ENCODE measurements at regions not wholly inside any gene's neighbourhood (a gene's known extent, or its start where the extent isn't known, plus 50 kb on each side); places are given as distances from the start of the nearest gene placed in this dataset.
"Not testable (repeated sequence)": the region's sequence is repeated elsewhere in the genome, so short reads cannot be mapped to it uniquely, and the experiment has no call there.

DNA sequence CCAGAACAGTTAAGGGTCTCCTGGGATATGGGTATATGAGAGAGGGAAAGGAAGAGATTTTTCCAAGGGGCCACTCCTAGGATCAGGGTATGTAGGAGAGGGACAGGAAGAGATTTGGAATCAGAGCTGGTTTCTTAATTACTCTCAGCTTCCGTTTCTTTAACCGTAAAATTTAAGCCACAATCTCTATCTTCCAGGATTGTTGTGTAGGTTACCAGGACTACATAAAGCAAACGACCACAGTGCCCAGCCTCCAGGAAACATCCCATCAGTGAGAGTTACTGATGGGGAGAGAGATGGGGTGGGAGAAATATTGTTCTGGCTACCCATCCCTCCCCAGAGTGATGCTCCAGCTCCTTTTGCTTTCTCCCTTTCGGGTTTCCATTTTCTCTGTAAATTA, 114.6 kb upstream of the THUMPD2 start:
- intact Hi-C loops (cut with DNase I): no loop called here
- no peak for DNase-seq (ENCODE audit: low spot score)

DNA sequence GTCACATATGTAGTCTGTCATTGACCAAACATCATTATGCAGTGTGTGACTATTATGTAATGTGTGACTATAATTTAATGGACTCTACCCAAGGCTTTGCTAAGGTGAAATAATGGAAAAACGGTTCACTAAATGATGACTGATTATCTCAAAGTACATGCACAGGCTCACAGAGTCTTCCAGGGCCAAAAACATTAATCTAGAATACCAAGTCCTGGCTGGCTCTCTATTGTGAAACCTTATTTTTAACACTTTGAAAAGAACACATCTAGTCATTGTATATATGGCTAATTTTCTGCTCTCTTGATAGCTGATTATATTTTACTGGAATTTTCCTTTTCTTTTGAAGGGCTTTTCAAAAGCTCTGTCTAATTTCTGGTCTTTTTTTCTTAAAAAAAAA, 102.9 kb upstream of the THUMPD2 start:
- no peak for DNase-seq (ENCODE audit: low spot score)
- intact Hi-C loops (cut with DNase I): no loop called here

DNA sequence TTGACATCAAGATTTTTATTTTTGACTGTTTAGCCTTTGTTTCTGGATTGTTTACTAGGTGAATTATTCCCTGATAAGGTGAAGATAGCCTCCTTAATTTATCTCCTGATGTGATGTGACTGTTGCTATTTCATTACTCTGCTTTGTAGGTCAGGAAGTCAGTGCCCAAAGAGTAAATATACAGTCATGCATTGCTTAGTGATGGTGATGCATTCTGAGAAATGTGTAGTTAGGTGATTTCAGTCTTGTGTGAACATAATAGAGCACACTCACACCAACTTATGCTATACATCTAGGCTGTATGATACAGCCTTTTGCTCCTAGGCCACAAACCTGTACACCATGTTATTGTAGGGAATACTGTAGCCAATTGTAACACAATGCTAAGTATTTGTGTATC, 102.4 kb upstream of the THUMPD2 start:
- no peak for DNase-seq (ENCODE audit: low spot score)
- intact Hi-C loops (cut with DNase I): no loop called here

DNA sequence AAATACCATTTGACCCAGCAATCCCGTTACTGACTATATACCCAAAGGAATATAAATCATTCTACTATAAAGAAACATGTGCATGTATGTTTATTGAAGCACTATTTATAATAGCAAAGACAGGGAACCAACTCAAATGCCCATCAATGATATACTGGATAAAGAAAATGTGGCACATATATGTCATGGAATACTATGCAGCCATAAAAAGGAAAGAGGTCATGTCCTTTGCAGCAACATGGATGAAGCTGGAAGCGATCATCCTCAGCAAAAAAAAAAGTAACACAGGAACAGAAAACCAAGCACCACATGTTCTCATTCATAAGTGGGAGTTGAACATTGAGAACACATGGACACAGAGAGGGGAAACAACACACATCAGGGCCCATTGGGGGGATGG, 99.9 kb upstream of the THUMPD2 start:
- DNase-seq (ENCODE audit: low spot score); intact Hi-C loops (cut with DNase I): not testable (repeated sequence)

DNA sequence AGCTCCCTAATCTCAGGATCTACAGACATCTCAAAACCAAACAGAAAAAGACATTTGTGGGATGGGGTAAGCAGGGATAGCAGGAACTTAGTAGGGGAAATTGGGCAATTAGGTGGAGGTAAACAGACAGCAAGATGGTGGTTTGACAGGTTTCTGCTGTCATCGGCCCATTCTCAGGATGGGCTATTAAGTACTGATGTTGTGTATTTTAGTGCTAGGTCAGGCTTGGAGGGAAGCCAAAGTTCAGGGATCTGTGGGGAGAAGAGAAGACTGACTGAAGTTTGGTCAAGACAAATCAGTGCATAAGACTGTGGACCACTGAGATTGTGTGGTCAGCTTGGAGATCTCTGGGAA, 96.8 kb upstream of the THUMPD2 start:
- intact Hi-C loops (cut with DNase I): no loop called here

DNA sequence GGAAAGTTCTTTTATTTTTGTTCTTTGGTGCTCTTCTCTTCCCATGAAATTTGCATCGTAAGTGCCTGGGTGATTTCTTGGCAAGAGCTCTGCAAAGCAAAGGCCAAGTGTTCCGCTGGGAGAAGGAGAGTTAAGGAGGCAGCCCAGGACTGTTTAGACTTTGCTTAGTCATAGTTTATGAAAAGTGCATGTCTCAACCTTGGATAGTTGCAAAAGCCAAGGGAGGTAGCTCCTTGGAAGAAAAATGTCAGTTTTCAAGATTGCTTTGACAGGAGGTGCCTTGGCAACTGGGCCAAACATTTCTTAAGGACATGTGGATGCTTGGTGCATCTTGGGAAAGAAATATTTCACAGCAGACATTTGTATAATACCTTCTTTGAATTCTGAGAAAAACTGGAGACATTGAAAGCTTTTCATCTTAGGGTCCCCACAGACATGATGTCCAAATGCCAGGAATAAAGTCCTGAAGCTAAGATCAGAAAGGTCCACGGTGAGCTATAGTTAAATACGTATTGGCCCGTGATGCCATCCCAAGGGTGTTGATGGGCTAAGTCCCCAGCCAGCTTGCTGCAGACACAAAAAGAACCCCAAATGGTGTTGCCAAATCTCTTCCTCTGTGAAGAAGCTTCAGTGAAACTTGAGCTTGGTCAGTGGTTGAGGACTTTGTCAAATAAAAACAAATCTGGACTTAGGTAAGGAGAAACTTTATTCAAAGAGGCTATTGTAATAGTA, 96.3 kb upstream of the THUMPD2 start:
- intact Hi-C loops (cut with DNase I): no loop called here
- DNase-seq (ENCODE audit: low spot score): no peak

More for the DNA sequence above, 96.8 kb upstream of the THUMPD2 start:
- no peak for DNase-seq (ENCODE audit: low spot score)

DNA sequence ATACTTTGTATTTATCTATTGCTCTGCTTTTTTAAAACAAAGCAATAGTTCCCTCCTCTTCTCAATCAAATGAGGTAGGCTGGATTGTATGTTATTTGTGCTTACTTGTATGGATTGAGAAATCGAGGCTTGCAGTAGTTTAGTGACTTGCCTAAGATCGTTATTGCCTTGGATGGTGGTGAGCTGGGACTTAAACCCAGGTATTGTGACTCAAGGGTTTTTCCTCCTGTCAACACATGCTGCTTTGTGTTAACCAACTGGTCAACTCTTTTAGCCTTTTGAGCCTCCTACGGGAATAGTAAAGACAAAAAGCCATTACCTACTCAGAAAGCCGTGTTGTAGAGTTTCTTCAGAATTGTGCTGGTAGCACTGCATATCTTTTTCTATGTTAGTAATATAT, 95.2 kb upstream of the THUMPD2 start:
- no peak for DNase-seq (ENCODE audit: low spot score)
- intact Hi-C loops (cut with DNase I): no loop called here

DNA sequence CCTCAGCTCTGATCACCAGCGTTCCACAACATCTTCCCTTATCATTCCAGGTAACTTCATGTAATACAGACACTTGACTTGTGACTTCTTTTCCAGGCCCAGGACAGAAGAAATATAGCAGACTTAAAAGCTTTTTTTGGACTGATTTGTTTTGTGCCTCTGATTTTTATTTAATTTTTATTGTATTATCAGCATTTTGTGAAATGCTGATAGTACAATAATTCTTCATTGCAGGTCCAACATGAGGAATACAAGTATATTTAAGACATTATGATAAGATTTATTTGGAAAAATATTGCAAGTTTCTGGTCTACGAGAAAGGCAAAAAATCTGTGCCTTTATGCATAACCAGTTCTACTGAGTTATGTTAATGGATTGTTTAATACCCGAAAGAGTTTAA, 94.5 kb upstream of the THUMPD2 start:
- no peak for DNase-seq (ENCODE audit: low spot score)
- intact Hi-C loops (cut with DNase I): no loop called here

DNA sequence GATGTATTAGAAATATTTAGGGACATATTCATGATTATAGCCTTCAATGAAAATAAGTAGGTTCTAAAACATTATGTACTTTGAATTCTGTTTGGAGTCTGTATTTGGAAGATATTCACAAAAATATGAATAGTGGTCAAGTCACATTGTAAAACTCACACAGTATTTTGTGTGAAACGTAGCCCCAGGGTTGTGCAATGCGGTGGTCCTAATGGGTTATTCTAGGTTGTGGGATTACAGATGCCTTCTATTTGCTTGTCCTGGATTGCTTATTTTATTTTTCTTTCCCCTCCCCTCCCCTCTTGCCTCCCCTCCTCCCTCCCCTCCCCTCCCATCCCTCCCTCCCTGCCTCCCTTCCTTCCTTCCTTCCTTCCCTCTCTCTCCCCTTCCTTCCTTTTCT, 93.7 kb upstream of the THUMPD2 start:
- intact Hi-C loops (cut with DNase I): no loop called here
- DNase-seq (ENCODE audit: low spot score): no peak

DNA sequence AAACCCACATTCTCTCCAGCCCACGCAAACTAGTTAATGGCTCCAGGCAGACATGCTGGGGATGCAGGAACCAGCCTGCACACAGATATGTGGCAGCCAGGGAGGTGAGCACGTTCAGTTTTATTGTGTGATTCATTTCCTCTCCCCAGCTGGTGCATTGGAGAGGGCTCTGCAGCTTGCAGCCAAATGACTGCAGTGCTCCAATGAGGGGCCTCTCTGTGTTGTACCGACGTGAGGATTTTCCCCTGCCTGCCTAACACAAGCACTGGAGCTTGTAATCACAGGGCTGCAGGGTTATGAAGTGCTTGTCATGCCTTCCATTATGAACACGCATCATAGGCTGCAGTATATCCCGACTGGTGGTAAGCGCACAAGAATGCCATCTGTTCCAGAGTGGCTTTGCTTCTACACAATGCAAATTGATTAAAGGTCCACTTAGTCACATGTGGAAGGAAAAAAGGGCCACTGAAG, 92.3 kb upstream of the THUMPD2 start:
- DNase-seq (ENCODE audit: low spot score): no peak
- intact Hi-C loops (cut with DNase I): no loop called here

DNA sequence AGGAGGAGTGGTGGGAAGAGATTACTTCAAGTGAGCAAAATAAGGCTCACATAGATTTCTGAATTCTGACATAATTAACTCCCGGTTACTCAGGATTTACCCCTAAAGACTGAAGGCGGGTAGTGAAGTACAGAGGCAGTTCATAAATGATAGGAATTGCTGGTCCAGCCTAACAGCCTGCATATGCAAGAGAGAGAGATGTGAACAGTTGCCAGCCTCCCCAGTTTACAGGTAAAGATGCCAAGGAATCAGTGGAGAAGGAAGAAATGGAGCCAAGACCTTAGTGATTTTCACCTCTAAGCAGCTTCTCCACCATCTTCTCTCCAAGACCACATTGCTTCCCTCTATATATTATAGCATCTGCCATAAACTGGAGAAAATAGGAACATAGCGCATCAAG, 91.8 kb upstream of the THUMPD2 start:
- intact Hi-C loops (cut with DNase I): no loop called here
- no peak for DNase-seq (ENCODE audit: low spot score)

DNA sequence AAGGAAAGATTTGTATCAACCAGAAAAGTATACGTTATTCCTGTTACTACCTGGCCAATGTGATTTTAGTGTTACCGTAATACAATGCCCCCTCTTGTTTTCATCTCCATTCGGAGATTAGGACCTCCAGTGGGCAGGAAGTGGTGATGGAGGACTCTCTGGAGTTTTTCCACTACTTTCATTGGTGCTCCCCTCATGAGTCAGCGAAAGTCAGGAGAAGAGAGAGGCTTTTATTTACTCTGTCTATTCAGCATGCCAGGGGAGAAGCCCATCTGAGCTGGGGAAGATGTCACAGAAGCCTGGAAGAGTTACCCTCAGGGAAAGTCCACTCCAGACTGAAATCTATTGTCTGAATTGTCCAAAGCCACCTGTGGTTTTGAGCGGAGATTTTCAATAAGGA, 88.2 kb upstream of the THUMPD2 start:
- no peak for DNase-seq (ENCODE audit: low spot score)
- intact Hi-C loops (cut with DNase I): no loop called here

DNA sequence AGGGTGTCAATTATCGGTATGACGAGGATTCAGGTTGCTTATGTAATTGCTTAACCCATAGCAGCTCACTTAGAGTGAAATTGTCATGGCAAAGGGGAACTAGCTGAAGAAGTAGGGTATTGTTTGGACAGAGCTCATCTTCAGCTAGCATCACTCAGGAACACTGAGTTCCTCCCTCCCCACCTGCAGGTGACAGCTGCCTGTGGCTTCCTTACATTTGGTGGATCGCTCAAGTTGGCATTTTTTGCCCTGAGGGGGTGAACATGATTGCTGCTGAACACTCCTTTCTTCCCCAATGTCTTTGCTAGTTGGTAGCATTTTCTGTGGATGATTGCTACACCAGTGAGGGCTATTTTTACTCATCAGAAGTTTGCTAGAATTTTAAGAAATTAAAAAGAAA, 86.7 kb upstream of the THUMPD2 start:
- no peak for DNase-seq (ENCODE audit: low spot score)
- intact Hi-C loops (cut with DNase I): no loop called here

DNA sequence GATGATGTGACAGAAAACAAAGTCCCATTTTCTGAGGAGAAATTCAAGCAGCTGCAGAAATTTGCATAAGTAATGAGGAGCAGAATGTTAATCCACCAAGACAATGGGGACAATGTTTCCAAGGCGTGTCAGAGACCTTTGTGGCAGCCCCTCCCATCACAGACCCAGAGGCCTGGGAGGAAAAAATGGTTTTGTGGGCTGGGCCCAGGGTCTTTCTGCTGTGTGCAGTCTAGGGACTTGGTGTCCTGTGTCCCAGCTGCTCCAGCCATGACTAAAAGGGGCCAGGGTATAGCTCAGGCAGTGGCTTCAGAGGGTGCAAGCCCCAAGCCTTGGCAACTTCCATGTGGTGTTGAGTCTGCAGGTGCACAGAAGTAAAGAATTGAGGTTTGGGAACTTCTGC, 84.6 kb upstream of the THUMPD2 start:
- intact Hi-C loops (cut with DNase I); DNase-seq (ENCODE audit: low spot score): not testable (repeated sequence)

DNA sequence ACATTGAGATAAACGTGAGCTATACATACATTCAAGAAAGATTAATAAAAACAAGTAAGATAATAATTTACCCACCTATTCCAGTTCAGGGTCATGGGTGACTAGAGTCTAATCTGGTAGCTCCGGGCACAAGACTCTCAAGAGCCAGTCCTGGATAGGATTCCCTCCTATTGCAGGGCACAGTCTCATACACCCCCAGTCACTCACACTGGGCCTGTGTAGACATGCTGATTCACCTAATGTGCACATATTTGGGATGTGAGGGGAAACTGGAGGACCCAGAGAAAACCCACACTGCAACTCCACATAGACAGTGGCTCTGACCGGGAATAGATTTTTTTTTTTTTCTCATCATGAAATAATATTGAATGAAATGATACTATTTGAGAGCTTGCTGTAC, 81.5 kb upstream of the THUMPD2 start:
- intact Hi-C loops (cut with DNase I): no loop called here
- DNase-seq (ENCODE audit: low spot score): no peak

DNA sequence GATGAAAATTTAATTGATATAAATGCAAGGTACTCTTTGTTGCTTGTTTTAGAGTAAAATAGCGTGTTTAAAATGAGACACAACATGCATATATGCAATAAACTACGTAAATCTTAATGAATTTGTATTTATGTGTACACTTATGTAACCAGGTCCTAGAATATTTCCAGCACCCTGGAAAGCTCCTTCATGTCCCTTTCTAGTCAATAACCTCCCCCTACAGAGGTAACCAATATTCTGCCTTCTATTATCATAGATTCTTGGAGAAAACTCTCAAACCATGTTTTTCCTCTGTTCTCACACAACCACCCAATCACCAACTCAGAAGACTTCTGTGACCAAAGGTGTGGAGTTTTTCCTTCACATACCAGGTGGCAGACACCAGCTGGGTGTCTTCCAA, 79.6 kb upstream of the THUMPD2 start:
- no peak for DNase-seq (ENCODE audit: low spot score)
- intact Hi-C loops (cut with DNase I): loop anchor here in 1 of 2 donors (10.0 kb wide), 1 partner anchor 134 kb away; no protein-coding TSS in a partner anchor

DNA sequence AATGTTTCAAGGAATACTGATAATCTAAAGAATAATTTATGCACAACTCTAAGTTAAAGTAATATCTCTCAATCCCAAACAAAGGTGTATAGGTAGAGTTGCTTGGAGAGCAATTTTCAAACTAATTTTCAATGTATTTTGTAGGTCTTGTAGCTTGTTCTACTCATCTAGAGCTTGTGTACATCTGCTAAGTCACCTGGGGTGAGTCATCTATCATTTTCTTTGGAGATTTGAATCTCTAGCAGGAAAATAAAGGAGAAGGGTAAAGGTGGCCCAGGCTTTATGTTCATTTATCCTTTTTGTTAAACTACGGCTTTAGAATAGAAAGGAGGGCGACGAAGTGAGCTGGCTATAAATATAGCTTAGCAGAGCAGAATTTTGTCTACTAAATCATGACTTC, 76.8 kb upstream of the THUMPD2 start:
- intact Hi-C loops (cut with DNase I): loop anchor here in 1 of 2 donors (10.0 kb wide), 1 partner anchor 131 kb away; no protein-coding TSS in a partner anchor
- DNase-seq (ENCODE audit: low spot score): no peak

DNA sequence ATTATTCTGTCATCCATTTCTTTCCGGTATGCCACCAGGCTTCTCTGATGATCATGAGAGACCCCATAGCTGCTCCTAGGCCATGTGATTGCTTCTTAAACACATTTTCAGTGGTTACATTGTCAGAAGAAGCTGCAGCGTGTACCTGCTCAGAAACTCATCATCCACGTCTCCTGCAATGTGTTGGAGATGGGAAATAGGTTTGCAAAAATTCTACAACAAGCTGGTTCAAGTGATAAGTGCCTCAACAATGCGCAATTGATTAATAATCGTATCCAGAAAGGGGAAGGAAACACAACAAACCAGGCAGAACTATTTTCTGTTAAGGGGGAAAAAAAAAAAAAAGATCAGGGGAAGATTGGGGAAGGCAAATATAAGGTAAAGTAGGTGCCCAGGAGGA, 75.7 kb upstream of the THUMPD2 start:
- intact Hi-C loops (cut with DNase I): loop anchor here in 1 of 2 donors (10.0 kb wide), 1 partner anchor 130 kb away; no protein-coding TSS in a partner anchor
- DNase-seq (ENCODE audit: low spot score): no peak

DNA sequence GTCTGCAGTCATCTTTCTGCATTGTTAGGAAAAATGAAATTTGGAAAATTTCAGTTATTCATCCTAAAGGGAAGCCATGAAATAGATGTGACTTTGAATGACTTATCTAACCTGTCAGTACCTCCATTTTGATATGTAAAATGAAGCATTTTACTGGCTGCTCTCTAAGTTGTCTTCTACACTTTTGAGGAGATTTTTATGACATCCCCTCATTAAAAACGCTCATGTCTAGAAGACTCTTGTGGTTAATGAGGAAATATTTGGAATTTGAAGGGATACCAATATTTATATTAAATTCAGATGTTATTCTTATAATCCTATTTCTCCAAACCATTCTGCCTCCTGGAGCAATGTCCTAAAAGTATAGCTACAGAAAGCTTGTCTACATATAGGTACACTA, 73.8 kb upstream of the THUMPD2 start:
- intact Hi-C loops (cut with DNase I): loop anchor here in 1 of 2 donors (10.0 kb wide), 1 partner anchor 128 kb away; no protein-coding TSS in a partner anchor

DNA sequence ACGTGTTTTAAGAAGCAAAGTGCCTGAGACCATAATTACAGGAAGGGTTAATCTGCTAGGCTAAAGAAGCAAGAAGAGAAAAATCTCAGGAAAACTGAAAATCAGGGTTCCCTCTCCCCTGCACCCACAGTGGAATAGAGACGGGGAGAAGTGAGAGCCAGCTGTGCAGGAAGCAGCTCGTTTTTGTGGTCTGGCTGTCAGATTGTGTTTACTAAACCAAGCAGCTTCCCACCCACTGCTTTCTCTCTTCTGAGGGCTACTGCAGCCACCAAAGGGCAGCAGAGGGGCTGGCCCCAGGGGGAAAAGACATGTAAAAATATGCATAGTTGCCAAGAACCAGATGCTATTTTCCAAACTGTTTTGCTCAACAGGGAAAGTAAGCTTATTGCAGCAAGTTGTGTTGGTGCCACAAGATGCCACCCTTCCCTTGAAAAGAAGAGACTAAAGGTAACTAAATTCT, 72.6 kb upstream of the THUMPD2 start:
- no peak for DNase-seq (ENCODE audit: low spot score)
- intact Hi-C loops (cut with DNase I): loop anchor here in 1 of 2 donors (10.0 kb wide), 1 partner anchor 127 kb away; no protein-coding TSS in a partner anchor

More for the DNA sequence above, 73.8 kb upstream of the THUMPD2 start:
- no peak for DNase-seq (ENCODE audit: low spot score)

DNA sequence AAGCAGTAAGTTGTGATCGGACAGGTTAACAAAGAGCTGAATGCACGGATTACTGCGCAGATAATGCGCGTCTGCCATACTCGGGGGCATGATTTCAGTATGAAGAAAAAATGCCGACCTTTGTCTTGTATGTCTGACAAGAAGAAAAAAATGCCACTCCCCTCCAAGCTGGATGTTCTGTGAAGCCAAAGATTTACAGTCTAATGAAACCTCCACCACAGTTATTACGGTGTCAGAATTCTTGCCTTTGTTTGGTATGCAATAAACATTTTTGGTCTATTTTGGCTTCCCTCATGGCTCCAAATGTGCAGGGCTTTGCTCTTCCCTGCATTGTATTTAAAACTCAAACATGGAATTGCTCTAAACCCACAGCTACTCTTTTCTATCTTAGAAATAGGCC, 72.2 kb upstream of the THUMPD2 start:
- DNase-seq (ENCODE audit: low spot score): no peak
- intact Hi-C loops (cut with DNase I): loop anchor here in 1 of 2 donors (10.0 kb wide), 1 partner anchor 126 kb away; no protein-coding TSS in a partner anchor

Data from posterior vena cava (tissue), 2 donors.